Stimulated activated CD8-positive, alpha-beta memory T cell treated with anti-CD3 and anti-CD28 coated beads, Interleukin-4, amount 100 ng/mL, for 1 hour (primary cell): ENCODE measurements at regions not wholly inside any gene's neighbourhood (a gene's known extent, or its start where the extent isn't known, plus 50 kb on each side); places are given as distances from the start of the nearest gene placed in this dataset.
"Not testable (repeated sequence)": the region's sequence is repeated elsewhere in the genome, so short reads cannot be mapped to it uniquely, and the experiment has no call there.

Experiments used
- DNase-seq, 2 donors: peaks; one replicate each; pipeline ENCODE4 v3.0.0-alpha.2; 2020; ENCODE audit warnings: low read depth in 2 of 2, low spot score in 1 of 2

- DNase-seq: no peak
Observed at GRCh38 chr2:64250751-64251423, 106.7 kb upstream of the PELI1 start.

- no peak for DNase-seq
Observed at GRCh38 chr2:64251497-64252250, 107.5 kb upstream of the PELI1 start.

GRCh38 chr2:64252251-64252978 lies 108.2 kb upstream of the PELI1 start:
- DNase-seq: not testable (repeated sequence)

GRCh38 chr2:64253421-64253820 lies 109.2 kb upstream of the PELI1 start:
- not testable (repeated sequence) for DNase-seq

GRCh38 chr2:64258566-64258965 lies 114.3 kb upstream of the PELI1 start:
- no peak for DNase-seq

GRCh38 chr2:64259312-64259711 lies 115.1 kb upstream of the PELI1 start:
- no peak for DNase-seq

- DNase-seq: no peak
Observed at GRCh38 chr2:64260093-64260803, 116.0 kb upstream of the PELI1 start.

- no peak for DNase-seq
Observed at GRCh38 chr2:64260817-64261216, 116.6 kb upstream of the PELI1 start.

- no peak for DNase-seq
Observed at GRCh38 chr2:64262071-64262470, 117.9 kb upstream of the PELI1 start.

GRCh38 chr2:64262816-64263215 lies 118.6 kb upstream of the PELI1 start:
- no peak for DNase-seq

- DNase-seq: no peak
Observed at GRCh38 chr2:64263315-64263714, 119.1 kb upstream of the PELI1 start.

GRCh38 chr2:64267699-64268098 lies 123.5 kb upstream of the PELI1 start:
- DNase-seq: no peak

- DNase-seq: no peak
Observed at GRCh38 chr2:64268330-64269048, 124.3 kb upstream of the PELI1 start.

GRCh38 chr2:64273524-64274398 lies 129.5 kb upstream of the PELI1 start:
- DNase-seq: no peak

- DNase-seq: no peak
Observed at GRCh38 chr2:64274399-64275173, 130.4 kb upstream of the PELI1 start.

GRCh38 chr2:64275174-64275466 lies 130.9 kb upstream of the PELI1 start:
- DNase-seq: no peak

- DNase-seq: no peak
Observed at GRCh38 chr2:64276417-64277095, 132.3 kb upstream of the PELI1 start.

GRCh38 chr2:64277101-64277849 lies 133.1 kb upstream of the PELI1 start:
- DNase-seq: no peak
